ENCODE measurements at regions not wholly inside any gene's neighbourhood (a gene's known extent, or its start where the extent isn't known, plus 50 kb on each side); places are given as distances from the start of the nearest gene placed in this dataset.
A peak's percentile ranks its signal among the peaks of the same experiment; 100 is the strongest.

DNA sequence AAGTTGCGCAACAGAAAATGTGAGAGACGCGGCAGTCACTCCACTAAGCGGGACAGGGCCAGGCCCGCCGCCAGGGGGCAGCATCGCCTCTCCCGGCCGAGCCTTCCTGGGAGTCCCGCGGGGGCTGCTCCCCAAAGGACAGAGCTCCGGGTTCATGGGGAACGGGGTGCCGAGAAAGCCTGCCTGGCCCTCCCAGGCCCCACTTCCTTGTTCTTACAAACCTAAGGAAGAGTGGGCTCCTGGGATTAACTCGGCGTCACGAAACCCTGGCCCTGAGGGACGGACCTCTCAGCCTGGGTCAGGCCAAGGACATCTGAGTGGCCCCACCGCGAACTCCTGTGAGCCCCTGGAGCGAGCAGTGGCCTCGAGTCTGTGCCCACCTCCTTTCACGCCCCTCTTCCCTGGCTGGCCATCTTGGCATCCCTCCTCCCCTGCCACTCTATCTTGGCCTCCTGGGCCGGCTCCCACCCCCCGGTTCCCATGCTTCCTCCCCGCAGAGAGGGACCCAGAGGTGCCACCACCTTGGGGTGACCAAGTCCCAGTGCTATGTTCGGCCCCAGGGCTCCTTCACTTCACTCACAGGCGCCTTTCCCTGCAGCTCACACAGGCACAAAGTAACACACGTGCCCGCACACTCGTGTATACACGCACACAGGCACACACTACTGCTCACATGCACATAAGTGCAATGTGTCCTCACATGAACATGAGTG, 99.9 kb upstream of the FGF3 start:
- POLR2A ChIA-PET, result no interaction called here
- TF ChIP-seq, protein P1, sequence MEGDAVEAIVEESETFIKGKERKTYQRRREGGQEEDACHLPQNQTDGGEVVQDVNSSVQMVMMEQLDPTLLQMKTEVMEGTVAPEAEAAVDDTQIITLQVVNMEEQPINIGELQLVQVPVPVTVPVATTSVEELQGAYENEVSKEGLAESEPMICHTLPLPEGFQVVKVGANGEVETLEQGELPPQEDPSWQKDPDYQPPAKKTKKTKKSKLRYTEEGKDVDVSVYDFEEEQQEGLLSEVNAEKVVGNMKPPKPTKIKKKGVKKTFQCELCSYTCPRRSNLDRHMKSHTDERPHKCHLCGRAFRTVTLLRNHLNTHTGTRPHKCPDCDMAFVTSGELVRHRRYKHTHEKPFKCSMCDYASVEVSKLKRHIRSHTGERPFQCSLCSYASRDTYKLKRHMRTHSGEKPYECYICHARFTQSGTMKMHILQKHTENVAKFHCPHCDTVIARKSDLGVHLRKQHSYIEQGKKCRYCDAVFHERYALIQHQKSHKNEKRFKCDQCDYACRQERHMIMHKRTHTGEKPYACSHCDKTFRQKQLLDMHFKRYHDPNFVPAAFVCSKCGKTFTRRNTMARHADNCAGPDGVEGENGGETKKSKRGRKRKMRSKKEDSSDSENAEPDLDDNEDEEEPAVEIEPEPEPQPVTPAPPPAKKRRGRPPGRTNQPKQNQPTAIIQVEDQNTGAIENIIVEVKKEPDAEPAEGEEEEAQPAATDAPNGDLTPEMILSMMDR (IDR thresholded peaks at IDR 0.05; ENCODE audit: insufficient read depth, low read depth, low read length), result peak; percentile 94
- CTCF ChIA-PET, result interaction anchor here (0.6 to 3.7 kb wide), 24 partner anchors 9 to 552 kb away, joined by 3 to 30 read pairs (median 4); no protein-coding TSS in a partner anchor
- no peak for DNase-seq (ENCODE audit: low read depth)
- Histone ChIP-seq H3K4me3 (ENCODE audit: low read depth, low read length) (no peak overlapping the region), H3K27me3 (ENCODE audit: control insufficient read depth, insufficient read depth, low read length) (peaks cover 5% of the 10 kb centered on the region), H3K36me3 (ENCODE audit: control insufficient read depth, insufficient read depth, low read length) (no peaks in the 10 kb centered on the region)

DNA sequence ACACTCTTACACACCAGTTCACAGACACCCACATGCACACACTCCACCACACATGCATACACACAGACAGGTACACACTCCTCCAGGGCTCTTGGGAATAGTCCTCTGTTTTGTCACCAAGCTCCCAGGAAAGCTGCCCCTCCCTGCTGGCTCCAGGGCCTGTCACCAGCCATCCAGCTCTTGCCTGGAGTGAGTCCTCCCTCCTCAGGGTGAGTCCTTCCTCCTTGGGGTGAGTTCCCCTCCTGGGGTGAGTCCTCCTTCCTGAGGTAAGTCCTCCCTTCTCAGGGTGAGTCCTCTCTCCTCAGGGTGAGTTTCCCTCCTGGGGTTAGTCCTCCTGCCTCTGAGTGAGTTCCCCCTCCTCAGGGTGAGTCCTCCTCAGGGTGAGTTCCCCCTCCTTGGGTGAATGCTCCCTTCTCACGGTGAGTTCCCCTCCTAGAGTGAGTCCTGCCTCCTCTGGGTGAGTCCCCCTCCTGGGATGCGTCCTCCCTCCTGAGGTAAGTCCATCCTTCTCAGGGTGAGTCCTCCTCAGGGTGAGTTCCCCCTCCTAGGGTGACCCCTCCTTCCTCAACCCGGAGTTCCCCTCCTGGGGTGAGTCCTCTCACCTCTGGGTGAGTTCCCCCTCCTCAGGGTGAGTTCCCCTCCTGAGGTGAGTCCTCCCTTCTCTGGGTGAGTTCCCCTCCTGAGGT, 100.6 kb upstream of the FGF3 start:
- Histone ChIP-seq H3K27me3 (ENCODE audit: control insufficient read depth, insufficient read depth, low read length) (peaks cover 7% of the 10 kb centered on the region), H3K36me3 (ENCODE audit: control insufficient read depth, insufficient read depth, low read length) (no peaks in the 10 kb centered on the region), H3K4me3 (ENCODE audit: low read depth, low read length) (no peak overlapping the region)
- TF ChIP-seq, protein P1 (IDR thresholded peaks at IDR 0.05; ENCODE audit: insufficient read depth, low read depth, low read length), result no peak
- CTCF ChIA-PET, result interaction anchor here (1.1 to 3.7 kb wide), 7 partner anchors 10 to 276 kb away, joined by 3 to 30 read pairs (median 7); no protein-coding TSS in a partner anchor
- POLR2A ChIA-PET, result no interaction called here
- no peak for DNase-seq (ENCODE audit: low read depth)

DNA sequence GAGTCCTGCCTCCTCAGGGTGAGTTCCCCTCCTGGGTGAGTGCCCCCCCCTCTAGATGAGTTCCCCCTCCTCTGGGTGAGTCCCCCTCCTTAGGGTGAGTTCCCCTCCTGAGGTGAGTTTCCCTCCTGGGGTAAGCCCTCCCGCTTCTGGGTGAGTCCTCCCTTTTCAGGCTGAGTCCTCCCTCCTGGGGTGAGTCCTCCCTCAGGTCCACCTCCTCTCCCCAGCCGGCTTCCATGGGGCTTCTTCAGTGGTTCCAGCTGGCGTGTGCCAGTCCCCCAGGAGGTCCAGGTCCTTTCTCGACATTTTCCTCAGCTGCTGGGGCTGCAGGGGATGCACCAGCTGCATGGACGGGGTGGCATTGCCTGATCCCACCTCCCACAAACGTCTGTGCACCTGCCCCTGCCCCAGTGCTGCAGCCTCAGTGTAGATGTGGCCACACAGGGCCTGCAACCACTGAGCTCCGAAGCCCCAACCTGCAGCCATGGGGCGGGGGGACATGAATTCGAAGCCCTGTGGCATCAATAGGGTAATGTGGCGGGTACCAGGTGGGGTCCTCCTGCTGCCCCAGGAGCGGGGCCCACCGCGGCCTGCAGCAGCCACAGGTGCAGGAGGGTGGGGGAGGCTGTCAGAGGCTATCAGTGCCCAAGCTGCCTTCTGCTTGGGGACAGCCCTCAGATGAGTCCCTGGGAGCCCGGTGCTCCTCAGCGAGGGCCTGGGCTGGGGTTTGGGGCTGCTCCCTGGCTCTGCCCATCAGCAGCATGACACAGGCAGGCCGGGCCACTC, 101.3 kb upstream of the FGF3 start:
- H3K27me3 ChIP-seq (ENCODE audit: control insufficient read depth, insufficient read depth, low read length), result peaks cover 7% of the 10 kb centered on the region
- POLR2A ChIA-PET, result no interaction called here
- TF ChIP-seq, protein P1 (IDR thresholded peaks at IDR 0.05; ENCODE audit: insufficient read depth, low read depth, low read length), result no peak
- H3K36me3 ChIP-seq (ENCODE audit: control insufficient read depth, insufficient read depth, low read length), result no peaks in the 10 kb centered on the region
- CTCF ChIA-PET, result interaction anchor here (0.7 to 3.7 kb wide), 4 partner anchors 11 to 1549 kb away, joined by 3 to 30 read pairs (median 8); no protein-coding TSS in a partner anchor
- no peak overlapping the region for H3K4me3 ChIP-seq (ENCODE audit: low read depth, low read length)
- no peak for DNase-seq (ENCODE audit: low read depth)

DNA sequence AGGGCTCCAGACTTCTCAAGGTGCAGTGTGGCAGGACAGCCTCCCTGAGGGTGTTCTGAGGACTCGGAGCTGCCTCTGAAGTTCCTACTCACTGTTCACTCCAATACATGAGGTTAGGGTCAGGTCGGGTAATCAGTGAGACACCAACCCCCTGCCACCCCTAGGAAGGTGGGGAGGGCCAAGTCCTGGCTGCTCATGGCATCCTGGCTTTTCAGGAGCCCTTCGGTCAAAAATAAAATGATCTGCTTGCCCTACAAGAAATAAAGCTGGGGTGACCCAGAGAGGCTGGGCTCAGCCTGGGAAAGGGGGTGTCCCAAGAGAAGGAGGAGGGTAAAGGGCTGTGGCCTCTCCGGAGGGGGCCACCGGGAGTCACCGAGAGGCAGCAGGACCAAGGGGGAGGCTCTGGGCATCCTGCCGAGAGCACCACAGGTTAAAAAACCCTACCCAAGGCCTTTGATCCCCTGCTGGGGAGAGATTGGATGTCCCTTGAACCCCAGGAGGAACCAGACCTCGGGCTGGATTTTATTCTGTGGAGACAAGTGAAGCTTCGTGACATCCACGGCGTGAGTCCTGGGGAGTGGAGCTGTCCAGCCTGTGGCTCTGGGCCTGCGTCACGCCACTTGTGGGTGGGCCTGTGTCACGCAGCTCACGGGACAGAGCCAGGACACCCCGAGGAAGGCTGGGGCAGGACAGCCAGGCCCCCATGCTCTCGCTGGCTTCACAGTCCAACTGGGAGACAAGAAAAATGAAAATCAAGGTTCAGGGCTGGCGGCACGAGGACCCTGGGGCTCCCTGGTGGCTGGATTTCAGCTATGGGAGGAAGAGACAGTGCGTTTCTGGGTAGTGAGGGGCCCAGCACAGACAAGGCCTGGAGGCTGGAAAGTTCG, 102.2 kb upstream of the FGF3 start:
- TF ChIP-seq, protein P1 (IDR thresholded peaks at IDR 0.05; ENCODE audit: insufficient read depth, low read depth, low read length), result no peak
- Histone ChIP-seq H3K4me3 (ENCODE audit: low read depth, low read length) (no peak overlapping the region), H3K36me3 (ENCODE audit: control insufficient read depth, insufficient read depth, low read length) (no peaks in the 10 kb centered on the region), H3K27me3 (ENCODE audit: control insufficient read depth, insufficient read depth, low read length) (peaks cover 12% of the 10 kb centered on the region)
- DNase-seq (ENCODE audit: low read depth), result no peak
- POLR2A ChIA-PET, result no interaction called here
- CTCF ChIA-PET, result interaction anchor here (0.8 to 3.7 kb wide), 5 partner anchors 12 to 275 kb away, joined by 3 to 30 read pairs (median 4); no protein-coding TSS in a partner anchor

All from BJ (cell line).